Gastroesophageal sphincter (tissue), 4 donors: ENCODE measurements at regions not wholly inside any gene's neighbourhood (a gene's known extent, or its start where the extent isn't known, plus 50 kb on each side); places are given as distances from the start of the nearest gene placed in this dataset.
A peak's percentile ranks its signal among the peaks of the same experiment; 100 is the strongest.

ENCODE experiments used
- ATAC-seq: fragments of 150-250 bp; one replicate; pipeline ENCODE4 v1.9.1; 2016; ENCODE audit warnings: mild to moderate bottlenecking, moderate library complexity
- H3K27ac ChIP-seq, 4 donors: fragments of 200-600 bp; sonication (generic) in 3 of 4; 1 replicate in 3 of 4; 2 replicates in 1 of 4; pipeline ENCODE4 v1.5.1; 2016 to 2019
- H3K27me3 ChIP-seq: fragments of 200-600 bp; sonication (generic); one replicate; pipeline ENCODE4 v1.5.1; 2019
- H3K36me3 ChIP-seq, 2 donors: fragments of 200-600 bp; sonication (generic); one replicate each; pipeline ENCODE4 v1.5.1; 2019; ENCODE audit warnings: control low read depth in 1 of 2
- H3K4me1 ChIP-seq, 3 donors: fragments of 200-600 bp; sonication (generic); 1 replicate in 2 of 3; 2 replicates in 1 of 3; pipeline ENCODE4 v1.5.1; 2016 to 2019; ENCODE audit warnings: control low read depth in 2 of 3
- H3K4me3 ChIP-seq, 2 donors: fragments of 200-600 bp; sonication (generic); one replicate each; pipeline ENCODE4 v1.5.1; 2019; ENCODE audit warnings: mild to moderate bottlenecking in 1 of 2, moderate library complexity in 1 of 2
- H3K9me3 ChIP-seq, 3 donors: fragments of 200-600 bp; sonication (generic); one replicate each; pipeline ENCODE4 v1.5.1; 2017 to 2019; ENCODE audit warnings: control low read depth in 2 of 3
- EP300 ChIP-seq: sonication (generic); formaldehyde crosslinking; IDR thresholded peaks from one replicate; pipeline ENCODE4 v1.6.1; 2017; ENCODE audit warnings: antibody characterized with exemption, mild to moderate bottlenecking
- POLR2A ChIP-seq, 2 donors: fragments of 450-650 bp; IDR thresholded peaks; one replicate each; pipeline ENCODE4 v1.6.1; 2017; ENCODE audit warnings: antibody characterized with exemption in 2 of 2, mild to moderate bottlenecking in 2 of 2, moderate library complexity in 1 of 2
- POLR2AphosphoS5 ChIP-seq: sonication (generic); formaldehyde crosslinking; IDR thresholded peaks from one replicate; pipeline ENCODE4 v1.6.1; 2017; ENCODE audit warnings: antibody characterized with exemption
- WGBS, 2 donors: methylation state at CpG; one replicate each; pipeline ENCODE4 v1.1.5; 2018; ENCODE audit warnings: low coverage in 1 of 2; 5-methylcytosine and 5-hydroxymethylcytosine counted together
- TF ChIP-seq, protein P1 (sequence below), 4 experiments: fragments of 200-600 bp in 2 of 4; fragments of 450-650 bp in 2 of 4; sonication (generic) in 1 of 4; IDR thresholded peaks; one replicate each; pipeline ENCODE4 v1.5.1; 2017 to 2019; ENCODE audit warnings: antibody characterized with exemption in 4 of 4, mild to moderate bottlenecking in 2 of 4, moderate library complexity in 2 of 4

- H3K36me3 ChIP-seq, result no peaks in the 10 kb centered on the region
- no peak overlapping the region for H3K27ac ChIP-seq
- 11 to 65% methylated on average over 1 of the region's 1 CpG for WGBS, 2 donors
- H3K4me1 ChIP-seq, result no peaks in the 10 kb centered on the region
- H3K4me3 ChIP-seq, result no peak overlapping the region
- ATAC-seq, result no peak
- TF ChIP-seq POLR2AphosphoS5, result no peak
- TF ChIP-seq, protein P1, sequence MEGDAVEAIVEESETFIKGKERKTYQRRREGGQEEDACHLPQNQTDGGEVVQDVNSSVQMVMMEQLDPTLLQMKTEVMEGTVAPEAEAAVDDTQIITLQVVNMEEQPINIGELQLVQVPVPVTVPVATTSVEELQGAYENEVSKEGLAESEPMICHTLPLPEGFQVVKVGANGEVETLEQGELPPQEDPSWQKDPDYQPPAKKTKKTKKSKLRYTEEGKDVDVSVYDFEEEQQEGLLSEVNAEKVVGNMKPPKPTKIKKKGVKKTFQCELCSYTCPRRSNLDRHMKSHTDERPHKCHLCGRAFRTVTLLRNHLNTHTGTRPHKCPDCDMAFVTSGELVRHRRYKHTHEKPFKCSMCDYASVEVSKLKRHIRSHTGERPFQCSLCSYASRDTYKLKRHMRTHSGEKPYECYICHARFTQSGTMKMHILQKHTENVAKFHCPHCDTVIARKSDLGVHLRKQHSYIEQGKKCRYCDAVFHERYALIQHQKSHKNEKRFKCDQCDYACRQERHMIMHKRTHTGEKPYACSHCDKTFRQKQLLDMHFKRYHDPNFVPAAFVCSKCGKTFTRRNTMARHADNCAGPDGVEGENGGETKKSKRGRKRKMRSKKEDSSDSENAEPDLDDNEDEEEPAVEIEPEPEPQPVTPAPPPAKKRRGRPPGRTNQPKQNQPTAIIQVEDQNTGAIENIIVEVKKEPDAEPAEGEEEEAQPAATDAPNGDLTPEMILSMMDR (IDR thresholded peaks at IDR 0.05), result no peak
- TF ChIP-seq POLR2A (IDR thresholded peaks at IDR 0.05), result no peak
- no peak for TF ChIP-seq EP300
- H3K27me3 ChIP-seq, result no peaks in the 10 kb centered on the region
- no peaks in the 10 kb centered on the region for H3K9me3 ChIP-seq
These were observed 78.3 kb upstream of the AOAH start for GRCh38 chr7:36802459-36803135.

DNA sequence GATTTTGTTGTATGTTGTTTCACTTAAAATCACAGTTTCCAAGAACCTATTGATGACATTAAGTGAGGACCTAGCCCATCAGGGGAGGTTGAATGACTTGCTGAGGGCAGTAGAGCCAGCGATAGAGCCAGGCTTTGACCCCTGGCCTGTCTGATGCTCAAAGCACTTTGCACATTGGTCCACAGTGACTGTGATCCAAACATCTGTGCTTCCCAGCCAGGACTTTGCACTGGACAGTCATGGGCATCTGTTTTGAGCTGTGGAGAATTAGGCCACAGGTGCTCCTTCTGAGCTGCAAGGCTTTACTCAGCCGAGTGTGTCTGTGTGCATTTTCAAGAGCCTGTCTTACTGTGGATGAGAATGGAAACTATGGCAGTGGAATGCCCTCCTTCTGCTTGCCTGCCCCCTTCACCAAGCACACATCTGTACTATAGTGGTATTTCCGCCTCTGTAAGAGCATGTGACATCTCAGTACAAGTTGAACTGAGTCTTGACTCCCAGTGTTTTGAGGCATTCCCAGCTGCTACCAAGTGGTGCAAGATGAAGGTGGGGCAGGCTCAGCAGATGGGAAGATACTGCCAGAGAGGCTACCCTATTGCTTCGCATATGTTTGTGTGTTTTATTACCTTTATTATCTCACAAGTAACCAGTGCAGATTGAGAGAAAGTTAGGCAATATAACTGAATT is 72.7 kb upstream of the AOAH start:
- no peak overlapping the region for H3K27ac ChIP-seq
- 91% methylated on average over 4 of the region's 4 CpGs; no CpG with 5 or more reads in 1 of the 2 donors for WGBS, 2 donors
- no peaks in the 10 kb centered on the region for H3K36me3 ChIP-seq
- H3K4me3 ChIP-seq, result no peak overlapping the region
- TF ChIP-seq EP300 (no peak), POLR2AphosphoS5 (no peak), POLR2A (IDR thresholded peaks at IDR 0.05) (no peak)
- TF ChIP-seq, protein P1 (IDR thresholded peaks at IDR 0.05), result no peak
- ATAC-seq, result no peak
- H3K9me3 ChIP-seq, result no peaks in the 10 kb centered on the region
- no peaks in the 10 kb centered on the region for H3K27me3 ChIP-seq
- no peaks in the 10 kb centered on the region for H3K4me1 ChIP-seq

DNA sequence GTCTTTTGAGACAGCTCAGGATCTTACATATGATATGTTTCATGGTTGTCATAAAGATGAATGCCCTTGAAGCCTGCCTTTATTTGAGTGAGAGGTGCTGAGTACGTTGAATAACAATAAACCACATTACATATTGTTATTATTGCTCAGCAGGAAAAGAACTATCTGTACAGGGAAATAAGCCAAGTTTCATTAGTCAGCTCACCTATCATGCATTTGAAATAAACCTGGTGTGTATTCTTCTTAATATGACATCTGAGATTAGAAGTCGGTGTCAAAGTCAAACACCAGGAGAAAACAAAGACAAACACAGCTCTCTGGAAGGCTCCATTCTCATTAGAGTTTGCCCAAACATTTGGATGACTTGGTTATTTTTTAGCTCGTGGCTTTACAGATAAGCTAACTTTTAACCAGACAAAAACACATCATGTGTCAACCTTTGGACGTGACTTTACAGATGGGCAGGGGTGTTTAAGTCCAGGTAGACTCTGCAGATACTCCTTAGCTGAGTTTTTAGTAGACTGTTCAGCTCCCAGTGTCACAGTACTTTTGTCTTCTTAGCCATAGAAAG is 71.2 kb upstream of the AOAH start:
- Histone ChIP-seq H3K36me3 (no peaks in the 10 kb centered on the region), H3K27ac (no peak overlapping the region), H3K4me3 (no peak overlapping the region), H3K9me3 (no peaks in the 10 kb centered on the region), H3K4me1 (no peaks in the 10 kb centered on the region), H3K27me3 (no peaks in the 10 kb centered on the region)
- no peak for TF ChIP-seq POLR2AphosphoS5
- TF ChIP-seq, protein P1 (IDR thresholded peaks at IDR 0.05), result no peak
- TF ChIP-seq EP300, result no peak
- TF ChIP-seq POLR2A (IDR thresholded peaks at IDR 0.05), result no peak
- no peak for ATAC-seq
- 16 to 32% methylated on average over 4 of the region's 4 CpGs for WGBS, 2 donors

DNA sequence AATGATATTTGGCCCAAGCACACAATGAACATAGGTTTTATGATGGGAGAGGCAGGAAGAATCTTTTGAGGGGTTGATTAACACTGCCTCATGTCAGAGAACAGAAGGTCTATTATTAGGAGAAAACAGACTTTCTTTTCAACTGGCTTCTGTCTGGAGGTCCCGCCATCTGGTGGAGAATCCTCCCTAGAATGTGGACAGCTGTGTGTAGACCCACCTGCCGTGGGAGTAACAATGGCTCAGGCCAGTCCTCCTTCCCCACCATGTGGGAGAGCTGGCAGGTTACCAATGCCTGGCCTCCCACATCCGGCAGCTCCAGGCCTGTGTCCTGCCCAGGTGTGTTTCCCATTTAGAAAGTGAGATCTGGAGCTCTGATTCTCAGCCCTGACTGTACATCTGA is 70.4 kb upstream of the AOAH start:
- no peak for TF ChIP-seq POLR2AphosphoS5
- Histone ChIP-seq H3K27me3 (no peaks in the 10 kb centered on the region), H3K9me3 (no peaks in the 10 kb centered on the region), H3K27ac (no peak overlapping the region), H3K36me3 (no peaks in the 10 kb centered on the region), H3K4me3 (no peak overlapping the region), H3K4me1 (no peaks in the 10 kb centered on the region)
- ATAC-seq, result peak; percentile 22
- WGBS, 2 donors, result 69 to 86% methylated on average over 1 to 2 of the region's 3 CpGs

GRCh38 chr7:36792421-36792820 is 68.1 kb upstream of the AOAH start:
- no peak overlapping the region for H3K4me3 ChIP-seq
- no peaks in the 10 kb centered on the region for H3K9me3 ChIP-seq
- WGBS, 2 donors, result 87 to 91% methylated on average over 3 to 5 of the region's 5 CpGs
- H3K27me3 ChIP-seq, result no peaks in the 10 kb centered on the region
- no peaks in the 10 kb centered on the region for H3K36me3 ChIP-seq
- no peaks in the 10 kb centered on the region for H3K4me1 ChIP-seq
- no peak for TF ChIP-seq POLR2AphosphoS5
- TF ChIP-seq, protein P1 (IDR thresholded peaks at IDR 0.05), result no peak
- no peak for TF ChIP-seq POLR2A (IDR thresholded peaks at IDR 0.05)
- no peak for ATAC-seq
- no peak overlapping the region for H3K27ac ChIP-seq
